Kidney (tissue), 13 donors: ENCODE measurements at regions not wholly inside any gene's neighbourhood (a gene's known extent, or its start where the extent isn't known, plus 50 kb on each side); places are given as distances from the start of the nearest gene placed in this dataset.

Experiments
- DNase-seq, 5 donors: peaks; one replicate each; pipeline ENCODE4 v3.0.0-alpha.2; 2013 to 2020
- FAIRE-seq: peaks from 2 replicates; lab custom pipeline; 2012; peaks lifted over from hg19 to GRCh38; lab: Jason Lieb, UNC
- H3K27ac ChIP-seq, 2 donors: one replicate each; pipeline ENCODE4 v1.7.0; 2013; ENCODE audit warnings: low read depth in 2 of 2, low read length in 2 of 2, inconsistent platforms in 1 of 2
- H3K27me3 ChIP-seq: one replicate; pipeline ENCODE4 v1.7.1; 2013; ENCODE audit warnings: low read length, inconsistent platforms; ENCODE audit not compliant: control insufficient read depth, insufficient read depth
- H3K36me3 ChIP-seq, 3 donors: one replicate each; pipeline versions ENCODE4 v1.7.0 to v1.7.1; 2013; ENCODE audit warnings: low read length in 3 of 3, control low read depth in 1 of 3, inconsistent platforms in 1 of 3; ENCODE audit not compliant: insufficient read depth in 3 of 3, control insufficient read depth in 2 of 3
- H3K4me1 ChIP-seq, 3 donors: one replicate each; pipeline versions ENCODE4 v1.7.0 to v1.7.1; 2013; ENCODE audit warnings: low read length in 3 of 3, inconsistent platforms in 1 of 3, low read depth in 1 of 3; ENCODE audit not compliant: control insufficient read depth in 2 of 3, insufficient read depth in 2 of 3
- H3K4me3 ChIP-seq, 3 donors: one replicate each; pipeline versions ENCODE4 v1.7.0 to v1.8.1; 2013; ENCODE audit warnings: low read length in 3 of 3, control low read depth in 1 of 3, inconsistent platforms in 1 of 3
- H3K9ac ChIP-seq, 3 donors: one replicate each; pipeline versions ENCODE4 v1.7.0 to v1.7.1; 2013; ENCODE audit warnings: low read length in 3 of 3, control low read depth in 1 of 3, inconsistent platforms in 1 of 3
- H3K9me3 ChIP-seq, 3 donors: one replicate each; pipeline versions ENCODE4 v1.7.0 to v1.7.1; 2013; ENCODE audit warnings: low read length in 3 of 3, control low read depth in 1 of 3, inconsistent platforms in 1 of 3; ENCODE audit not compliant: control insufficient read depth in 2 of 3, insufficient read depth in 1 of 3
- CTCF ChIP-seq: IDR thresholded peaks from 3 replicates; pipeline ENCODE4 v1.5.1; 2012; ENCODE audit warnings: mild to moderate bottlenecking, moderate library complexity, borderline replicate concordance; ENCODE audit not compliant: insufficient read depth; ENCODE audit errors: extremely low read depth
- intact Hi-C: fragments of 100-400 bp; cut with DNase I; formaldehyde crosslinking; loops from one replicate; pipeline ENCODE4 v1.11.1; 2022
- donor health status: control.
- donor health status: control.
- donor health status: control.
- donor health status: control.
- donor health status: control.
- donor health status: DM: yes; HTN: yes; CAD: no.
- donor health status: Normal renal cell carcinoma (clear cell type).

DNA sequence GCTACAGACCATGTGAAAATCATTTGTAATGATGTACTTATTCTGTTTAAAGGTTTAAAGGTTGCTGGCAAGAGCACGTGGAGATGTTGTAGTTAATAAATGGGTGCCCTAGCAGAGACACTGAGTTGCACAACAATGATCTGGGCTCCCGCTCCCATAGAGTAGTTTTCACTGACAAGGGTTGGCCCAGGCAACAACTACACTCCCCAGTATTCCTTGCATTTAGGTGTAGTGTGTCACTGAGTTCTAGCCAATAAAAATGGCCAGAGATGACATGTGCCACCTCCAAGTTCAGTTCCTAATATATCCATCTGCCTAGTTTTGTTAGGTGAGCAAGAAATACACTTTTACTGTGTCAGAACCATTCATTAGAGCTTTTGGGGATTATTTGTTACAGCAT, 392.1 kb upstream of the MTPN start:
- intact Hi-C loops: no loop called here
- DNase-seq: no peak
- H3K9ac ChIP-seq: no peak overlapping the region

GRCh38 chr7:136359333-136359903, 382.3 kb upstream of the MTPN start:
- no peak for TF ChIP-seq CTCF
- Histone ChIP-seq H3K27me3 (no peaks in the 10 kb centered on the region), H3K36me3 (no peaks in the 10 kb centered on the region), H3K4me3 (no peak overlapping the region), H3K9me3 (no peaks in the 10 kb centered on the region), H3K27ac (no peak overlapping the region), H3K4me1 (no peaks in the 10 kb centered on the region), H3K9ac (no peak overlapping the region)
- FAIRE-seq (no peak), DNase-seq (no peak)
- intact Hi-C loops: no loop called here

More for the DNA sequence above, 392.1 kb upstream of the MTPN start:
- no peak overlapping the region for H3K27ac ChIP-seq
- no peak for TF ChIP-seq CTCF
- FAIRE-seq: no peak
- H3K4me1 ChIP-seq: no peaks in the 10 kb centered on the region
- no peaks in the 10 kb centered on the region for H3K9me3 ChIP-seq
- H3K27me3 ChIP-seq: no peaks in the 10 kb centered on the region
- H3K4me3 ChIP-seq: no peak overlapping the region
- H3K36me3 ChIP-seq: no peaks in the 10 kb centered on the region

- intact Hi-C loops: no loop called here
- no peaks in the 10 kb centered on the region for H3K9me3 ChIP-seq
- no peak overlapping the region for H3K9ac ChIP-seq
- DNase-seq (no peak), FAIRE-seq (no peak)
- no peaks in the 10 kb centered on the region for H3K36me3 ChIP-seq
- no peak for TF ChIP-seq CTCF
- H3K27me3 ChIP-seq: no peaks in the 10 kb centered on the region
- peak overlapping the region in 1 of 3 donors; percentile 23 for H3K4me3 ChIP-seq
- H3K27ac ChIP-seq: peak overlapping the region in 1 of 2 donors; percentile 40
- peaks cover 0 to 6% (median 0%) of the 10 kb centered on the region in 3 donors for H3K4me1 ChIP-seq
Measured at GRCh38 chr7:136353287-136353686, 376.1 kb upstream of the MTPN start.

- FAIRE-seq (no peak), DNase-seq (no peak)
- no peak for TF ChIP-seq CTCF
- Histone ChIP-seq H3K27ac (no peak overlapping the region), H3K4me1 (peaks cover 0 to 6% (median 0%) of the 10 kb centered on the region in 3 donors), H3K9ac (no peak overlapping the region), H3K27me3 (no peaks in the 10 kb centered on the region), H3K4me3 (no peak overlapping the region), H3K9me3 (no peaks in the 10 kb centered on the region), H3K36me3 (no peaks in the 10 kb centered on the region)
- intact Hi-C loops: no loop called here
Measured at GRCh38 chr7:136348542-136349192, 371.5 kb upstream of the MTPN start.
